Inflammatory macrophage treated with lipopolysaccharide for 1 hour (primary cell): ENCODE measurements at regions not wholly inside any gene's neighbourhood (a gene's known extent, or its start where the extent isn't known, plus 50 kb on each side); places are given as distances from the start of the nearest gene placed in this dataset.

Experiments
- DNase-seq, 2 donors: peaks; one replicate each; pipeline ENCODE4 v3.0.0-alpha.2; 2020 to 2022

GRCh38 chrX:131910586-131910985 lies 112.5 kb upstream of the STK26 start:
- DNase-seq = no peak

GRCh38 chrX:131915488-131915887 lies 107.6 kb upstream of the STK26 start:
- DNase-seq = no peak

- DNase-seq = no peak
Observed at GRCh38 chrX:131917588-131917987, 105.5 kb upstream of the STK26 start.

GRCh38 chrX:131918839-131919238 lies 104.3 kb upstream of the STK26 start:
- no peak for DNase-seq

- no peak for DNase-seq
Observed at GRCh38 chrX:131923614-131924250, 99.4 kb upstream of the STK26 start.

GRCh38 chrX:131938749-131939148 lies 84.4 kb upstream of the STK26 start:
- no peak for DNase-seq

GRCh38 chrX:131942034-131942433 lies 81.1 kb upstream of the STK26 start:
- no peak for DNase-seq

- no peak for DNase-seq
Observed at GRCh38 chrX:131944936-131945902, 77.9 kb upstream of the STK26 start.

GRCh38 chrX:131951166-131951565 lies 71.9 kb upstream of the STK26 start:
- DNase-seq = no peak

GRCh38 chrX:131955099-131955777 lies 67.9 kb upstream of the STK26 start:
- DNase-seq = no peak

GRCh38 chrX:131958724-131959123 lies 64.4 kb upstream of the STK26 start:
- no peak for DNase-seq

GRCh38 chrX:131970347-131970746 lies 52.8 kb upstream of the STK26 start:
- DNase-seq = no peak
